OCI-LY1 (cell line): ENCODE measurements at regions not wholly inside any gene's neighbourhood (a gene's known extent, or its start where the extent isn't known, plus 50 kb on each side); places are given as distances from the start of the nearest gene placed in this dataset.

Experiments
- H2AFZ ChIP-seq: fragments of 200-600 bp; sonication (generic), shearing (Covaris generic); 2 replicates; pipeline ENCODE4 v1.6.0; 2014; ENCODE audit warnings: antibody characterized with exemption, mild to moderate bottlenecking, low read length
- H3F3A ChIP-seq: fragments of 200-600 bp; sonication (generic), shearing (Covaris generic); 2 replicates; pipeline ENCODE4 v1.6.0; 2014; ENCODE audit warnings: mild to moderate bottlenecking, antibody characterized with exemption, low read length, moderate library complexity; ENCODE audit not compliant: insufficient read depth
- H3K27ac ChIP-seq: fragments of 200-600 bp; sonication (generic); 2 replicates; pipeline ENCODE4 v1.5.1; 2014; ENCODE audit warnings: low read length, mixed run types, mild to moderate bottlenecking, low read depth; ENCODE audit not compliant: poor library complexity, severe bottlenecking
- H3K27me3 ChIP-seq: fragments of 200-600 bp; sonication (generic); 2 replicates; pipeline ENCODE4 v1.6.0; 2014; ENCODE audit warnings: antibody characterized with exemption, mild to moderate bottlenecking, low read length, moderate library complexity; ENCODE audit not compliant: insufficient read depth
- H3K36me3 ChIP-seq: fragments of 200-600 bp; sonication (generic); 2 replicates; pipeline ENCODE4 v1.6.1; 2014; ENCODE audit warnings: mild to moderate bottlenecking, antibody characterized with exemption, low read length, moderate library complexity, mixed read lengths; ENCODE audit not compliant: insufficient read depth
- H3K4me1 ChIP-seq: fragments of 200-600 bp; sonication (generic); 2 replicates; pipeline ENCODE4 v1.5.1; 2014; ENCODE audit warnings: mild to moderate bottlenecking, low read length, moderate library complexity; ENCODE audit not compliant: insufficient read depth, severe bottlenecking
- H3K4me2 ChIP-seq: fragments of 200-600 bp; sonication (generic), shearing (Covaris generic); 2 replicates; pipeline ENCODE4 v1.6.1; 2014; ENCODE audit warnings: low read length
- H3K4me3 ChIP-seq: fragments of 200-600 bp; sonication (generic); 2 replicates; pipeline ENCODE4 v1.5.1; 2014; ENCODE audit warnings: low read length, low read depth, mild to moderate bottlenecking, mixed read lengths; ENCODE audit not compliant: poor library complexity, severe bottlenecking
- H3K79me2 ChIP-seq: fragments of 200-600 bp; shearing (Covaris generic); 2 replicates; pipeline ENCODE4 v1.6.1; 2016; ENCODE audit warnings: mixed run types, low read length, mixed read lengths; ENCODE audit not compliant: insufficient read depth
- H3K9ac ChIP-seq: fragments of 200-600 bp; sonication (generic), shearing (Covaris generic); 2 replicates; pipeline ENCODE4 v1.6.1; 2014; ENCODE audit warnings: mild to moderate bottlenecking, low read length, mixed read lengths
- H3K9me2 ChIP-seq: fragments of 200-600 bp; sonication (generic), shearing (Covaris generic); 2 replicates; pipeline ENCODE4 v1.6.1; 2014; ENCODE audit warnings: low read depth, mild to moderate bottlenecking, low read length, mixed read lengths
- H3K9me3 ChIP-seq: fragments of 200-600 bp; shearing (Covaris generic); 2 replicates; pipeline ENCODE4 v1.6.1; 2014; ENCODE audit warnings: low read length, mixed read lengths
- H4K20me1 ChIP-seq: fragments of 200-600 bp; sonication (generic), shearing (Covaris generic); 2 replicates; pipeline ENCODE4 v1.6.0; 2016; ENCODE audit warnings: mild to moderate bottlenecking, low read length; ENCODE audit not compliant: insufficient read depth
- CTCF ChIP-seq: fragments of 200-600 bp; sonication (generic), shearing (Covaris generic); IDR thresholded peaks from 2 replicates; pipeline ENCODE4 v1.5.1; 2017; ENCODE audit warnings: mild to moderate bottlenecking, antibody characterized with exemption, low read length, moderate library complexity, mixed read lengths
- EZH2 ChIP-seq: fragments of 200-600 bp; sonication (generic), shearing (Covaris generic); IDR thresholded peaks from 2 replicates; pipeline ENCODE4 v1.8.0; 2017; ENCODE audit warnings: borderline replicate concordance, mixed run types, mild to moderate bottlenecking, antibody characterized with exemption, low read length, moderate library complexity, mixed read lengths

GRCh38 chr2:15797231-15797938, 143.0 kb upstream of the MYCN start:
- Histone ChIP-seq H3K9me3 (no peaks in the 10 kb centered on the region), H3K9me2 (no peaks in the 10 kb centered on the region), H3K4me2 (no peak overlapping the region), H3F3A (no peaks in the 10 kb centered on the region), H3K9ac (no peak overlapping the region), H2AFZ (no peak overlapping the region), H3K4me3 (no peak overlapping the region), H3K27ac (no peak overlapping the region), H4K20me1 (no peaks in the 10 kb centered on the region), H3K4me1 (no peaks in the 10 kb centered on the region), H3K27me3 (no peaks in the 10 kb centered on the region), H3K36me3 (no peaks in the 10 kb centered on the region), H3K79me2 (no peaks in the 10 kb centered on the region)
- TF ChIP-seq CTCF (peak; percentile 16; the same call in 1 of the 2 replicates), EZH2 (no peak)

GRCh38 chr2:15797939-15798281, 142.4 kb upstream of the MYCN start:
- Histone ChIP-seq H3K36me3 (no peaks in the 10 kb centered on the region), H3K4me1 (no peaks in the 10 kb centered on the region), H2AFZ (no peak overlapping the region), H3K4me3 (no peak overlapping the region), H4K20me1 (no peaks in the 10 kb centered on the region), H3K9ac (no peak overlapping the region), H3K79me2 (no peaks in the 10 kb centered on the region), H3K27me3 (no peaks in the 10 kb centered on the region), H3K9me3 (no peaks in the 10 kb centered on the region), H3K27ac (no peak overlapping the region), H3K4me2 (no peak overlapping the region), H3F3A (no peaks in the 10 kb centered on the region), H3K9me2 (no peaks in the 10 kb centered on the region)
- TF ChIP-seq EZH2: no peak
- TF ChIP-seq CTCF: no peak

- Histone ChIP-seq H3K27ac (no peak overlapping the region), H3K9me2 (no peaks in the 10 kb centered on the region), H3K9ac (no peak overlapping the region), H3K4me3 (no peak overlapping the region), H3K79me2 (no peaks in the 10 kb centered on the region), H3K27me3 (no peaks in the 10 kb centered on the region), H4K20me1 (no peaks in the 10 kb centered on the region), H3K9me3 (no peaks in the 10 kb centered on the region), H3K4me2 (no peak overlapping the region), H2AFZ (no peak overlapping the region), H3K4me1 (no peaks in the 10 kb centered on the region), H3K36me3 (no peaks in the 10 kb centered on the region), H3F3A (no peaks in the 10 kb centered on the region)
- TF ChIP-seq CTCF (no peak), EZH2 (no peak)
Measured at GRCh38 chr2:15798701-15799431, 141.5 kb upstream of the MYCN start.
